GM18526 (cell line): ENCODE measurements at regions not wholly inside any gene's neighbourhood (a gene's known extent, or its start where the extent isn't known, plus 50 kb on each side); places are given as distances from the start of the nearest gene placed in this dataset.

Source experiments
- POLR2A ChIP-seq: IDR thresholded peaks from 3 replicates; pipeline ENCODE4 v1.6.1; 2011; ENCODE audit not compliant: insufficient read length; ENCODE audit errors: extremely low read depth

- no peak for TF ChIP-seq POLR2A
These were observed 132.6 kb upstream of the IRF2BP2 start for GRCh38 chr1:234742622-234743021.

- no peak for TF ChIP-seq POLR2A
These were observed 128.0 kb upstream of the IRF2BP2 start for GRCh38 chr1:234737967-234738314.

DNA sequence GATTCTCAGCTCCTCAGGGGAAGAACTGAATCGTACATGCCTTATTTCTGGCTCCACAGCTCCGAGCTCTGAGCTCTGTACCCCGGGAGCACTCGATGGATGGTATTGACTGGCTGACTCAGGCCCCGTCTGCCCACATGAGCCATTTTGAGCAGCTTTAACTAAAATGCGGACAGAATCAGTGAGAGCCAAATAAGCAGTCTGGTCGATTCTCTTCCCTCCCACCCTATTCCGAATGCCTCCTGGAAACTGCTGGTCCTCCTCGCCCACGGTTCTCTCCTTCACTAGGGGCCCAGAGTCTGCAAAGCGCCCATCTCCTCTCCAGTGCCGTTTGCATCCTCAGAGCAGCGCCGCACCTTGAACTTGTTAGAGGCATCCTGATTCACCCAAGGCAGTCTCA, 125.9 kb upstream of the IRF2BP2 start:
- no peak for TF ChIP-seq POLR2A

- no peak for TF ChIP-seq POLR2A
These were observed 125.5 kb upstream of the IRF2BP2 start for GRCh38 chr1:234735476-234735875.

GRCh38 chr1:234734869-234735268, 124.9 kb upstream of the IRF2BP2 start:
- TF ChIP-seq POLR2A: no peak

DNA sequence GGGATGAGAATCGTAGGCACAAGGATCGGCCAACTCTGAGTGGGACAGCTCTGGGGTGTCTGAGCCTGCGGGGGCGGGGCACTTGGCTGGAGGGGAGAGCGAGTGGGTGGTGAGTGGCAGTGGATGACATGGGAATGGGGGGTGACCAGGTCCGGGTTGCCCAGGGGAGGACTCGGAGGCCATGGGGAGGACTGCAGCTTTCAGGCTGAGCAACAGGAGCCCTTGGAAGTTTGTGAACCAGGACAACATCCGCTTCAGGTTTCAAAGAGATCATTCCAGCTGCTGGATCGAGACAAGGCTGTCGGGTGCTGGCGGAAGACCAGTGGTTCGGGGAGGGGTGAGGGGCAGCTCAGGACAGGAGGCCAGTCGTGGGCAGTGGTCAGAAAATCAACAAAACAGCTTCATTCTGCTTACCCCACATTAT, 124.4 kb upstream of the IRF2BP2 start:
- no peak for TF ChIP-seq POLR2A

- no peak for TF ChIP-seq POLR2A
These were observed 123.4 kb upstream of the IRF2BP2 start for GRCh38 chr1:234733427-234733826.

- no peak for TF ChIP-seq POLR2A
These were observed 122.9 kb upstream of the IRF2BP2 start for GRCh38 chr1:234732671-234733390.

DNA sequence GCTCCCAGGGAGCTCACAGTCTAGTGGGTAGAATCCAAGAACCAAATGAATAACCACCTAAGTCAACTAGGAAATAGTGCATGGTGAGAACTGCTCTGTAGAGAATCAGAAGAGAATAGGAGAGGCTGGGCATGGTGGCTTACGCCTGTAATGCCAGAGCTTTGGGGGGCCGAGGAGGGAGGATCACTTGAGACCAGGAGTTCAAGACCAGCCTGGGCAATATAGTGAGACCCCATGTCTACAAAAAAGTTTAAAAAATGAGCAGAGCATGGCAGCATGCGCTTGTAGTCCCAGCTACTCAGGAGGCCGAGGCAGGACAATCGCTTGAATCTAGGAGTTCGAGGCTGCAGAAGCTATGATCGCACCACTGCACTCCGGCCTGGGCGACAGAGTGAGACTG, 122.3 kb upstream of the IRF2BP2 start:
- no peak for TF ChIP-seq POLR2A

- TF ChIP-seq POLR2A: no peak
These were observed 121.6 kb upstream of the IRF2BP2 start for GRCh38 chr1:234731569-234732085.

DNA sequence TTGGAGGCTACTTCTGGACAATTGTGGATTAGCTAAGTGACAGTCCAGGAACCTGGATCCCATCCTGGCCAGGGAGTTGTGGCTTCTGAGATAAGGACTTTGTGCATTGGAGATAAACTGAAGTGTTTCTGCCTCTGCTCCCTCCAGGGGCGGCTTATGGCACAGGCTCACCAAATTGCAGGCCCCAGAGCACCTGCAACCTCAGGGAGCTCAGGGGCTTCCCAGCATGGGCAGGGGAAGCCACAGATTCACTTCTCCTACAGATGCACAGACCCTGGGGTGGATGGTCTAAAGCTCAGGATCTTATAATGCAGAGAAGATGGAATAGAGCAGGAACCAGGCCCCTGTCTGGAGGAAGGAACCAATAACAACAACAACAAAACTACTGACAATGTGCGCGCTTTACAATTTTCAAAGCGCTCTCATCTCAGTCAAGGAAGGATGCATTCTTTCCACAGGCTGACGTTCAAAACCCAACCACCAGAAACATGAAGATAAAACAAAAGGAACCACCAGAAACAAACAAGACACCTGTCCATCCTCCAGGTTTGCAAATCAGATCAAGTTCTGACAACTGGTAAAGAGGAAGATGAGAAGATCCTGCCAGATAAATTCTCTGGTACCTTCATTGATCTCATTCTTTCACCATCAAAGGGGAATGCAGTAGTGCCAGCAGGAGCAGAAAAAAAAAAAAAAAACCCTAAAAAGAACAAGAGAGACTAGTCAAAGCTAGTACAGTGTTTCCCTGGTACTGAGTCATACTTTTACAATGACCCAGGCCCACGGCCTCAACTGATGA, 121.0 kb upstream of the IRF2BP2 start:
- TF ChIP-seq POLR2A: no peak

- no peak for TF ChIP-seq POLR2A
These were observed 120.4 kb upstream of the IRF2BP2 start for GRCh38 chr1:234730475-234730769.

DNA sequence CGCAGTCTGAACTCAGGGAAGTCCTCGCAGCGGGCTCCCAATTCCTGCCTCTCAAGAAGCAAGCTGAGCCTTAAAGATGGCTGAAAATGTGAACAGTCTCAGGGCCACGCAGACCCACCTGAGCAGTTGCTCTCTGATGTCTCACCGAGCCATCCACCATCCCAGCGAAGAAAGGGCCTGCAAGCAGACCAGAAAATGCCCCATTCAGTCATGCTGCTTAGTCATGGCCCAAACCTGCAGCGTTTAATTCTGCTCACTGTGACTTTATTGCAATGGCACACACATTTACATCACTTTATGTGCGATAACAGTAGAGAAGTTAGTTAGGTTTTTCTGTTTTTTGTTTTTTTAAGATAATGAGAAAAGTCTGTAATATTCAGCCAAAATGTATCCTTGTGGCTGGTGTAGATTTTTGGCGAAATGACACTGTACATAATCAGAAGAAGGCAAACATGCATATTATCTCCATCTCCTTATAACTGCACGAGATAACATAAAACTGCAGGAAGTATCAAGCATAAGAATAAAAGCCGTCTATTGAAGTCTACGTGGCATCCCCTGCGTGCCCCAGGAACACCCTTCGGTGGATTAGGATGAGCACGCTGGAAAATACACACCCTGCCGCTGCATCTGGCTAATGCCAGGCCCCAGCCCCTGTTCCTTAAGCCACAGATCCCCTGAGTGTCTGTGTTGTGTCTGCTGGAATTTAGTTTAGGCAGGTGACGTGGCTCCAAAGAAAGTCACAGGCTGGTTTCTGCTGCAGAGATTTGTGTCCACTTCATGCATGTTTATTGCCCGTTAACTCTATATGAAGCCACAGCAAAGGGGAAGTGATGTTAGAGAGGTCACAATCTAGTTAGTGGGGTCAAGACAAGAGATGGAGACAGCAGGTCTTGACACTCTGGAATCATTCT, 119.8 kb upstream of the IRF2BP2 start:
- TF ChIP-seq POLR2A: no peak

DNA sequence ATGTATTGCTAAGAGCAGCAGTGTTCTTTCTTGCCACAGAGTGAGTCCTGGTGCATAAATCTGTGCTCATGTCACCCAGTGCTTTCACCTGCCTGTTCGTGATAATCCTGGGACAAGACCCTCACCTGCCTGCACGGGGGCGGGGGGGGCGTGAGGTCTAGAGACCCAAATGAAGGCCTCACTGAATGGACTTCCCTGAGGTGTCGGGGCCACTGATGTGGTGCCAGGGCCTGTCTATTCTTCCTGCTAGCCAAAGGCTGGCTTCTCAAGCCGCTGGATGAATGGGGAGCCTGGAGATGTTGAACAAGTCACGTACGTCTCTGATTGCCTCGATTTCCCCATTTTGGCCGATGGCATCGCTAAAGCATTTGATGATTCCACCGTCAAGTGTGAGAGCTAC, 118.8 kb upstream of the IRF2BP2 start:
- no peak for TF ChIP-seq POLR2A

- TF ChIP-seq POLR2A: no peak
These were observed 117.3 kb upstream of the IRF2BP2 start for GRCh38 chr1:234727018-234727940.

- no peak for TF ChIP-seq POLR2A
These were observed 116.5 kb upstream of the IRF2BP2 start for GRCh38 chr1:234726359-234726943.
